Neural crest cell (in vitro differentiated cells): ENCODE measurements at regions not wholly inside any gene's neighbourhood (a gene's known extent, or its start where the extent isn't known, plus 50 kb on each side); places are given as distances from the start of the nearest gene placed in this dataset.

Source experiments
- DNase-seq: peaks from one replicate; pipeline ENCODE4 v3.0.0; 2021; ENCODE audit warnings: low read depth, mixed read lengths, low spot score
- H3K27ac Mint-ChIP-seq: one replicate; pipeline ENCODE4 v1.8.0; 2021; ENCODE audit warnings: mild to moderate bottlenecking, mixed read lengths; ENCODE audit not compliant: unreplicated experiment
- H3K27me3 Mint-ChIP-seq: 2 replicates; pipeline ENCODE4 v1.8.0; 2021; ENCODE audit warnings: low read depth, mild to moderate bottlenecking, mixed read lengths
- H3K36me3 Mint-ChIP-seq: 2 replicates; pipeline ENCODE4 v1.8.0; 2021; ENCODE audit warnings: low read depth, mild to moderate bottlenecking, mixed read lengths
- H3K4me1 Mint-ChIP-seq: 2 replicates; pipeline ENCODE4 v1.8.0; 2021; ENCODE audit warnings: mixed read lengths
- H3K4me3 Mint-ChIP-seq: one replicate; pipeline ENCODE4 v1.8.0; 2021; ENCODE audit warnings: mild to moderate bottlenecking, mixed read lengths
- H3K9me3 Mint-ChIP-seq: 2 replicates; pipeline ENCODE4 v1.8.0; 2021; ENCODE audit warnings: mixed read lengths
- CTCF ChIP-seq: fragments of 200-600 bp; sonication (generic); conservative IDR thresholded peaks from 2 replicates; pipeline ENCODE4 v1.5.0; 2021; ENCODE audit warnings: antibody characterized with exemption, mild to moderate bottlenecking

- Mint-ChIP-seq H3K9me3 (peaks cover under 1% of the 10 kb centered on the region), H3K4me1 (no peaks in the 10 kb centered on the region), H3K4me3 (no peak overlapping the region), H3K36me3 (no peaks in the 10 kb centered on the region), H3K27ac (no peak overlapping the region), H3K27me3 (no peaks in the 10 kb centered on the region)
- DNase-seq, result no peak
- TF ChIP-seq CTCF, result no peak
These were observed 189.2 kb upstream of the MGAT4C start for GRCh38 chr12:86445356-86445755.

DNA sequence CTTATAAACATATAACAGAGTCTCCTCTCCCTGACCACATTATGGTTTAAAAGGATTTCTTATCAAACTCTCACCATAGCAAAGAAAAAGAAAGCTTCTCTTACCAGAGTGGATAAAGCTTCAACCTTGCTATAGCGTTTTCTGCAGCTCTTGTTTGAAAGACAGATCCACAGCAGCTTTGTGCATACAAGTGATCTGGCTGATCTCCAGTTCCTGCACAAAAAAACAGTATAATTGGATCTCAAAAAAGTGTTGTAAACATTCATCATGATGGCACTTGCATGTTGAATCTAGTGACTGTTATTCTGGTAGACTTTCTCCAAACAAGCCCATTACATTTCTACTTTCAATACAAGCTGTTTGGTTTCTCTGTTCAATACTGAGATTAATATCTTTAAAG lies 178.9 kb upstream of the MGAT4C start:
- H3K27me3 Mint-ChIP-seq, result no peaks in the 10 kb centered on the region
- no peak for DNase-seq
- H3K27ac Mint-ChIP-seq, result no peak overlapping the region
- no peak overlapping the region for H3K4me3 Mint-ChIP-seq
- H3K4me1 Mint-ChIP-seq, result no peaks in the 10 kb centered on the region
- no peak for TF ChIP-seq CTCF
- peaks cover 3% of the 10 kb centered on the region for H3K36me3 Mint-ChIP-seq
- peaks cover 4% of the 10 kb centered on the region for H3K9me3 Mint-ChIP-seq

- Mint-ChIP-seq H3K4me1 (no peaks in the 10 kb centered on the region), H3K27me3 (no peaks in the 10 kb centered on the region), H3K27ac (no peak overlapping the region), H3K4me3 (no peak overlapping the region), H3K36me3 (peaks cover 3% of the 10 kb centered on the region), H3K9me3 (peaks cover 11% of the 10 kb centered on the region)
- no peak for DNase-seq
- no peak for TF ChIP-seq CTCF
These were observed 173.6 kb upstream of the MGAT4C start for GRCh38 chr12:86429824-86430223.

DNA sequence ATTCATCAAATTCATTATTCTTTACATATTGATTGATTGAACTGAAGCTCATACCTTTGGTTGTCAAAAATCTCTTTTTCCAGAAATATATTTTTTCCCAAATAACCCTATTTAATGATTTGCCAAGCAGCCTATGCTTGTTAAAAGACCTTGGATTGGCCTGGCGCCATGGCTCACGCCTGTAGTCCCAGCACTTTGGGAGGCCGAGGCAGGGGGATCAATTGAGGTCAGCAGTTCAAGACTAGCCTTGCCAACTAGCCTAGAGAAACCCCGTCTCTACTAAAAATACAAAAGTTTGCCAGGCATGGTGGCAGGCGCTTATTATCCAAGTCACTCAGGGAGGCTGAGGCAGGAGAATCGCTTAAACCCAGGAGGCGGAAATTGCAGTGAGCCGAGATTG lies 165.1 kb upstream of the MGAT4C start:
- Mint-ChIP-seq H3K27me3 (no peaks in the 10 kb centered on the region), H3K9me3 (no peaks in the 10 kb centered on the region), H3K4me3 (no peak overlapping the region), H3K4me1 (no peaks in the 10 kb centered on the region), H3K36me3 (no peaks in the 10 kb centered on the region), H3K27ac (no peak overlapping the region)
- DNase-seq, result no peak
- no peak for TF ChIP-seq CTCF

DNA sequence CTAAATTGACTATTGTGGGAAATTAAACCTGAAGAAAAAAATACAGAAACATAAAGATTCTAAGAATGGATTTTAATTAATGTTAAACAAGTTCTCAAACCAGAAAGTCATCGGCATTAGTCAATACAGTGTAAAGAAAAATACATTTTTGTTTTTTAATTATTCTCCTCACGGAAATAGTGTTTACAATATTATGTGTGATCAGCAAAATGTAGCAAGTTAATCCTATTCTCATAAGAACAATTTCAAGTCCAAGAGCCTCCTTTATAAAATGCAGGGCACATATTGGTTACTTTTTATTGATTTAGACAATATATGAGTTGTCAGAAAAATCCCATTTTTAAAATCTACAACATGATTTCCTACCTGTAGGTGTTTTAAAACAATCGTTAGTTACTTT lies 158.0 kb upstream of the MGAT4C start:
- no peak for TF ChIP-seq CTCF
- no peaks in the 10 kb centered on the region for H3K27me3 Mint-ChIP-seq
- no peak overlapping the region for H3K27ac Mint-ChIP-seq
- H3K4me3 Mint-ChIP-seq, result no peak overlapping the region
- H3K4me1 Mint-ChIP-seq, result no peaks in the 10 kb centered on the region
- no peak for DNase-seq
- H3K36me3 Mint-ChIP-seq, result peaks cover 3% of the 10 kb centered on the region
- peaks cover 10% of the 10 kb centered on the region for H3K9me3 Mint-ChIP-seq

DNA sequence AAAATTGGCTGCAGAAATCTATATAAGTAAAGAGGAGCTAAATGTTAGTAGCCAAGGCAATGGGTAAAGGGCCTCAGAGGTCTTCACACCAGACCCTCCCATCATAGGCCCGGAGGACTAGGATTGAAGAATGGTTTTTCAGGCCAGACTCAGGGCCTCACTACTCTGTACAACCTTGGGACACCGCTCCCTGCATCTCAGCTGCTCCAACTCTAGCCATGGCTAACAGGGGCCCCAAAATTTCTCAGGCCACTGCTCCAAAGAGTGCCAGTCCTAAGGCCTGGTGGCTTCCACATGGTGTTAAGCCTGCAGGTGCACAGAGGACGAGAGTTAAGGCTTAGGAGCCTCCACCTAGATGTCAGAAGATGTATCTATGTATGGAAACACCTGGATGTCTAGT lies 155.5 kb upstream of the MGAT4C start:
- Mint-ChIP-seq H3K27me3 (no peaks in the 10 kb centered on the region), H3K27ac (no peak overlapping the region), H3K36me3 (peaks cover 3% of the 10 kb centered on the region), H3K9me3 (peaks cover 13% of the 10 kb centered on the region), H3K4me3 (no peak overlapping the region), H3K4me1 (no peaks in the 10 kb centered on the region)
- no peak for TF ChIP-seq CTCF
- DNase-seq, result no peak
